Upper lobe of right lung (tissue), 1 donor: ENCODE measurements at regions not wholly inside any gene's neighbourhood (a gene's known extent, or its start where the extent isn't known, plus 50 kb on each side); places are given as distances from the start of the nearest gene placed in this dataset.
A peak's percentile ranks its signal among the peaks of the same experiment; 100 is the strongest.

Source experiments
- ATAC-seq: fragments of 200-7000 bp; cut with Tn5 transposase; one replicate; pipeline ENCODE4 v1.9.1; 2020; ENCODE audit warnings: mild to moderate bottlenecking, moderate library complexity
- DNase-seq: peaks from one replicate; pipeline ENCODE4 v3.0.0-alpha.2; 2020
- H3K27ac ChIP-seq: fragments of 200-600 bp; one replicate; pipeline ENCODE4 v1.8.0; 2022
- H3K27me3 ChIP-seq: fragments of 200-600 bp; one replicate; pipeline ENCODE4 v1.8.0; 2022; ENCODE audit warnings: mild to moderate bottlenecking
- H3K36me3 ChIP-seq: fragments of 200-600 bp; one replicate; pipeline ENCODE4 v1.8.0; 2022
- H3K4me1 ChIP-seq: fragments of 200-600 bp; one replicate; pipeline ENCODE4 v1.8.0; 2022
- H3K4me3 ChIP-seq: fragments of 200-600 bp; one replicate; pipeline ENCODE4 v1.8.0; 2022; ENCODE audit warnings: mild to moderate bottlenecking
- H3K9me3 ChIP-seq: fragments of 200-600 bp; one replicate; pipeline ENCODE4 v1.8.0; 2022
- CTCF ChIP-seq: fragments of 200-600 bp; IDR thresholded peaks from one replicate; pipeline ENCODE4 v1.8.0; 2022; ENCODE audit warnings: antibody characterized with exemption
- intact Hi-C: fragments of 100-400 bp; cut with DNase I; formaldehyde crosslinking; loops from one replicate; pipeline ENCODE4 v1.11.0; 2022
- donor health status: DM: no; HTN: yes; CAD: no; lungs with severe emphysema.

GRCh38 chr13:44809190-44809589, 180.1 kb downstream of the NUFIP1 start:
- DNase-seq: no peak

GRCh38 chr13:44808185-44808584, 181.1 kb downstream of the NUFIP1 start:
- DNase-seq (no peak), ATAC-seq (peak; percentile 9)
- intact Hi-C loops: no loop called here

More at GRCh38 chr13:44809190-44809589, 180.1 kb downstream of the NUFIP1 start:
- no peaks in the 10 kb centered on the region for H3K27me3 ChIP-seq
- no peaks in the 10 kb centered on the region for H3K9me3 ChIP-seq
- H3K27ac ChIP-seq: no peak overlapping the region
- H3K4me3 ChIP-seq: no peak overlapping the region
- H3K4me1 ChIP-seq: peaks cover 15% of the 10 kb centered on the region
- intact Hi-C loops: no loop called here
- ATAC-seq: peak; percentile 88
- H3K36me3 ChIP-seq: no peaks in the 10 kb centered on the region
- no peak for TF ChIP-seq CTCF

GRCh38 chr13:44807449-44808034, 181.7 kb downstream of the NUFIP1 start:
- Histone ChIP-seq H3K27ac (no peak overlapping the region), H3K4me3 (no peak overlapping the region), H3K27me3 (no peaks in the 10 kb centered on the region), H3K9me3 (no peaks in the 10 kb centered on the region), H3K4me1 (peaks cover 10% of the 10 kb centered on the region), H3K36me3 (no peaks in the 10 kb centered on the region)
- ATAC-seq (no peak), DNase-seq (no peak)
- intact Hi-C loops: no loop called here
- TF ChIP-seq CTCF: no peak

More at GRCh38 chr13:44808185-44808584, 181.1 kb downstream of the NUFIP1 start:
- Histone ChIP-seq H3K27me3 (no peaks in the 10 kb centered on the region), H3K36me3 (no peaks in the 10 kb centered on the region), H3K4me3 (no peak overlapping the region), H3K4me1 (peaks cover 15% of the 10 kb centered on the region), H3K27ac (no peak overlapping the region), H3K9me3 (no peaks in the 10 kb centered on the region)
- no peak for TF ChIP-seq CTCF

GRCh38 chr13:44806826-44807225, 182.4 kb downstream of the NUFIP1 start:
- ATAC-seq (no peak), DNase-seq (no peak)
- Histone ChIP-seq H3K36me3 (no peaks in the 10 kb centered on the region), H3K9me3 (no peaks in the 10 kb centered on the region), H3K4me3 (no peak overlapping the region), H3K4me1 (peaks cover 15% of the 10 kb centered on the region), H3K27me3 (no peaks in the 10 kb centered on the region), H3K27ac (no peak overlapping the region)
- intact Hi-C loops: no loop called here
- no peak for TF ChIP-seq CTCF

- H3K27ac ChIP-seq: no peak overlapping the region
Measured at GRCh38 chr13:44805585-44805984, 183.7 kb downstream of the NUFIP1 start.

More at GRCh38 chr13:44805585-44805984, 183.7 kb downstream of the NUFIP1 start:
- Histone ChIP-seq H3K4me1 (peaks cover 16% of the 10 kb centered on the region), H3K36me3 (no peaks in the 10 kb centered on the region), H3K27me3 (no peaks in the 10 kb centered on the region), H3K4me3 (no peak overlapping the region), H3K9me3 (no peaks in the 10 kb centered on the region)
- no peak for TF ChIP-seq CTCF
- intact Hi-C loops: no loop called here
- ATAC-seq (no peak), DNase-seq (no peak)
